Esophagus squamous epithelium (tissue), 4 donors: ENCODE measurements at regions not wholly inside any gene's neighbourhood (a gene's known extent, or its start where the extent isn't known, plus 50 kb on each side); places are given as distances from the start of the nearest gene placed in this dataset.

Source experiments
- CTCF ChIP-seq, 6 experiments: fragments of 450-650 bp in 4 of 6; fragments of 200-600 bp in 2 of 6; sonication (generic) in 2 of 6; IDR thresholded peaks; one replicate each; pipeline ENCODE4 v1.5.1; 2016 to 2019; ENCODE audit warnings: antibody characterized with exemption in 6 of 6, mild to moderate bottlenecking in 4 of 6, moderate library complexity in 4 of 6
- POLR2A ChIP-seq, 4 donors: fragments of 450-650 bp; IDR thresholded peaks; one replicate each; pipeline ENCODE4 v1.6.1; 2017; ENCODE audit warnings: antibody characterized with exemption in 4 of 4, mild to moderate bottlenecking in 4 of 4, moderate library complexity in 3 of 4

GRCh38 chr2:13193900-13194299, 477.2 kb downstream of the TRIB2 start:
- TF ChIP-seq CTCF (IDR thresholded peaks at IDR 0.05) (peak in 2 of 6 experiments; percentile 7 to 47), POLR2A (IDR thresholded peaks at IDR 0.05) (no peak)
